GM23338 (cell line): ENCODE measurements at regions not wholly inside any gene's neighbourhood (a gene's known extent, or its start where the extent isn't known, plus 50 kb on each side); places are given as distances from the start of the nearest gene placed in this dataset.

Experiments
- ATAC-seq: fragments of 200-7000 bp; cut with Tn5 transposase; 3 replicates; pipeline ENCODE4 v1.9.1; 2020
- DNase-seq: peaks from one replicate; pipeline ENCODE4 v3.0.0-alpha.2; 2015; ENCODE audit warnings: low spot score
- H2AFZ ChIP-seq: fragments of 200-600 bp; sonication (generic); 2 replicates; pipeline ENCODE4 v1.8.0; 2016; ENCODE audit warnings: antibody characterized with exemption, mild to moderate bottlenecking, moderate library complexity
- H3F3A ChIP-seq: fragments of 200-600 bp; sonication (generic); replicated peaks from 2 replicates; pipeline ENCODE4 v1.8.0; 2017; ENCODE audit warnings: antibody characterized with exemption, mixed run types, low read depth
- H3K27ac ChIP-seq: fragments of 200-600 bp; sonication (generic); 2 replicates; pipeline ENCODE4 v1.6.1; 2016; ENCODE audit warnings: low read depth
- H3K27me3 ChIP-seq: fragments of 200-600 bp; sonication (generic); 2 replicates; pipeline ENCODE4 v1.8.0; 2016; ENCODE audit warnings: mild to moderate bottlenecking, mixed run types, moderate library complexity; ENCODE audit not compliant: insufficient read depth
- H3K36me3 ChIP-seq: fragments of 200-600 bp; sonication (generic); 2 replicates; pipeline ENCODE4 v1.8.0; 2016; ENCODE audit warnings: mild to moderate bottlenecking; ENCODE audit not compliant: insufficient read depth
- H3K4me1 ChIP-seq: fragments of 200-600 bp; sonication (generic); 2 replicates; pipeline ENCODE4 v1.8.0; 2016; ENCODE audit warnings: mild to moderate bottlenecking, moderate library complexity; ENCODE audit not compliant: insufficient read depth
- H3K4me2 ChIP-seq: fragments of 200-600 bp; sonication (generic); 2 replicates; pipeline ENCODE4 v1.7.1; 2017; ENCODE audit warnings: mixed run types
- H3K4me3 ChIP-seq: fragments of 200-600 bp; sonication (generic); 2 replicates; pipeline ENCODE4 v1.6.1; 2016; ENCODE audit warnings: mixed run types
- H3K79me2 ChIP-seq: fragments of 200-600 bp; sonication (generic); replicated peaks from 2 replicates; pipeline ENCODE4 v1.8.0; 2017; ENCODE audit warnings: mild to moderate bottlenecking; ENCODE audit not compliant: insufficient read depth
- H3K9me2 ChIP-seq: fragments of 200-600 bp; sonication (generic); 2 replicates; pipeline ENCODE4 v1.8.0; 2017; ENCODE audit not compliant: insufficient read depth
- H4K20me1 ChIP-seq: fragments of 200-600 bp; sonication (generic); replicated peaks from 2 replicates; pipeline ENCODE4 v1.8.0; 2017; ENCODE audit warnings: mild to moderate bottlenecking; ENCODE audit not compliant: insufficient read depth
- H3K27ac Mint-ChIP-seq: 2 replicates; pipeline ENCODE4 v1.8.0; 2020; ENCODE audit warnings: inconsistent platforms, mild to moderate bottlenecking, moderate library complexity, mixed read lengths
- H3K27me3 Mint-ChIP-seq: 3 replicates; pipeline ENCODE4 v1.8.0; 2022; ENCODE audit warnings: low read depth, mild to moderate bottlenecking, moderate library complexity, mixed read lengths, inconsistent platforms; ENCODE audit not compliant: insufficient read depth, poor library complexity
- H3K36me3 Mint-ChIP-seq: 3 replicates; pipeline ENCODE4 v1.8.0; 2021; ENCODE audit warnings: low read depth, mild to moderate bottlenecking, inconsistent platforms, moderate library complexity, mixed read lengths
- H3K4me1 Mint-ChIP-seq: 3 replicates; pipeline ENCODE4 v1.8.0; 2020; ENCODE audit warnings: mild to moderate bottlenecking, inconsistent platforms, mixed read lengths
- H3K4me3 Mint-ChIP-seq: 3 replicates; pipeline ENCODE4 v1.8.0; 2021; ENCODE audit warnings: moderate library complexity, mild to moderate bottlenecking, inconsistent platforms, mixed read lengths
- H3K9me3 Mint-ChIP-seq: 3 replicates; pipeline ENCODE4 v1.8.0; 2020; ENCODE audit warnings: moderate library complexity, mild to moderate bottlenecking, inconsistent platforms, mixed read lengths
- CREB1 ChIP-seq: fragments of 250-450 bp; sonication (Bioruptor Pico); IDR thresholded peaks from 2 replicates; pipeline ENCODE4 v1.5.0; 2020; ENCODE audit warnings: low read depth, mild to moderate bottlenecking, moderate library complexity
- CTCF ChIP-seq, 2 experiments: fragments of 200-600 bp in 1 of 2; sonication (generic) in 1 of 2; conservative IDR thresholded peaks; 2 replicates each; pipeline versions ENCODE4 v1.5.1 to v1.6.1; 2016 to 2017; ENCODE audit warnings: antibody characterized with exemption in 2 of 2, low read depth in 2 of 2, mild to moderate bottlenecking in 2 of 2, moderate library complexity in 1 of 2
- EZH2phosphoT487 ChIP-seq: fragments of 200-600 bp; sonication (generic); IDR thresholded peaks from one replicate; pipeline ENCODE4 v1.8.1; 2018; ENCODE audit warnings: antibody characterized with exemption; ENCODE audit not compliant: unreplicated experiment
- NANOG ChIP-seq: IDR thresholded peaks from 2 replicates; pipeline ENCODE4 v1.6.1; 2016; ENCODE audit warnings: antibody characterized with exemption, borderline replicate concordance
- POLR2AphosphoS5 ChIP-seq: IDR thresholded peaks from 2 replicates; pipeline ENCODE4 v1.6.1; 2016; ENCODE audit warnings: antibody characterized with exemption, low read depth
- REST ChIP-seq: IDR thresholded peaks from one replicate; pipeline ENCODE4 v1.6.1; 2018; ENCODE audit warnings: antibody characterized with exemption; ENCODE audit not compliant: unreplicated experiment
- STAT1 ChIP-seq: IDR thresholded peaks from one replicate; pipeline ENCODE4 v1.6.1; 2016; ENCODE audit warnings: antibody characterized with exemption; ENCODE audit not compliant: unreplicated experiment
- ZNF331 ChIP-seq: fragments of 250-450 bp; sonication (Bioruptor Pico); IDR thresholded peaks from 2 replicates; pipeline ENCODE4 v1.5.0; 2020; ENCODE audit warnings: low read depth, mild to moderate bottlenecking, moderate library complexity
- ZNF462 ChIP-seq: fragments of 250-450 bp; sonication (Bioruptor Pico); IDR thresholded peaks from 2 replicates; pipeline ENCODE4 v1.5.0; 2020; ENCODE audit warnings: mild to moderate bottlenecking, moderate library complexity

GRCh38 chr3:115536171-115536570 lies 87.1 kb upstream of the GAP43 start:
- Histone ChIP-seq H3K4me2 (no peak overlapping the region), H2AFZ (no peak overlapping the region), H4K20me1 (no peaks in the 10 kb centered on the region), H3K27ac (no peak overlapping the region), H3K9me2 (peaks cover 6% of the 10 kb centered on the region; the same call in 1 of the 2 replicates), H3K79me2 (no peaks in the 10 kb centered on the region), H3K36me3 (no peaks in the 10 kb centered on the region), H3F3A (no peaks in the 10 kb centered on the region), H3K4me1 (no peaks in the 10 kb centered on the region), H3K4me3 (no peak overlapping the region), H3K27me3 (no peaks in the 10 kb centered on the region)
- H3K4me1 Mint-ChIP-seq: no peaks in the 10 kb centered on the region
- H3K9me3 Mint-ChIP-seq: peaks cover 2% of the 10 kb centered on the region; the same call in 2 of the 3 replicates
- no peak overlapping the region for H3K27ac Mint-ChIP-seq
- no peaks in the 10 kb centered on the region for H3K36me3 Mint-ChIP-seq
- H3K4me3 Mint-ChIP-seq: no peak overlapping the region
- no peak for DNase-seq
- no peaks in the 10 kb centered on the region for H3K27me3 Mint-ChIP-seq
- no peak for TF ChIP-seq STAT1
- TF ChIP-seq EZH2phosphoT487: no peak
- no peak for TF ChIP-seq REST
- TF ChIP-seq CTCF (conservative IDR thresholded peaks at IDR 0.05; ENCODE audit: low read depth in 2 of 2): no peak
- TF ChIP-seq NANOG: no peak
- ATAC-seq: no peak

GRCh38 chr3:115537669-115538068 lies 85.6 kb upstream of the GAP43 start:
- no peak overlapping the region for H2AFZ ChIP-seq
- H3K27me3 ChIP-seq: no peaks in the 10 kb centered on the region
- peaks cover 6% of the 10 kb centered on the region; the same call in 1 of the 2 replicates for H3K9me2 ChIP-seq
- no peak overlapping the region for H3K27ac ChIP-seq
- H4K20me1 ChIP-seq: no peaks in the 10 kb centered on the region
- H3K36me3 ChIP-seq: no peaks in the 10 kb centered on the region
- H3K4me2 ChIP-seq: no peak overlapping the region
- H3K79me2 ChIP-seq: no peaks in the 10 kb centered on the region
- Mint-ChIP-seq H3K27me3 (no peaks in the 10 kb centered on the region), H3K36me3 (no peaks in the 10 kb centered on the region), H3K27ac (no peak overlapping the region), H3K4me1 (no peaks in the 10 kb centered on the region), H3K4me3 (no peak overlapping the region), H3K9me3 (no peaks in the 10 kb centered on the region)
- no peaks in the 10 kb centered on the region for H3F3A ChIP-seq
- ATAC-seq (no peak), DNase-seq (no peak)
- no peak for TF ChIP-seq CREB1
- no peak for TF ChIP-seq POLR2AphosphoS5
- no peak for TF ChIP-seq ZNF331 (CRISPR knock-in tag)
- no peak for TF ChIP-seq CTCF (conservative IDR thresholded peaks at IDR 0.05; ENCODE audit: low read depth in 2 of 2)
- no peak for TF ChIP-seq ZNF462
- no peaks in the 10 kb centered on the region for H3K4me1 ChIP-seq
- no peak overlapping the region for H3K4me3 ChIP-seq
